HG02571 (cell line): ENCODE measurements at regions not wholly inside any gene's neighbourhood (a gene's known extent, or its start where the extent isn't known, plus 50 kb on each side); places are given as distances from the start of the nearest gene placed in this dataset.
"Not testable (repeated sequence)": the region's sequence is repeated elsewhere in the genome, so short reads cannot be mapped to it uniquely, and the experiment has no call there.

Experiments used
- ATAC-seq: cut with Tn5 transposase; IDR thresholded peaks from one replicate; pipeline ENCODE4 v1.9.1; 2021; ENCODE audit warnings: mild to moderate bottlenecking, moderate library complexity; ENCODE audit not compliant: unreplicated experiment

DNA sequence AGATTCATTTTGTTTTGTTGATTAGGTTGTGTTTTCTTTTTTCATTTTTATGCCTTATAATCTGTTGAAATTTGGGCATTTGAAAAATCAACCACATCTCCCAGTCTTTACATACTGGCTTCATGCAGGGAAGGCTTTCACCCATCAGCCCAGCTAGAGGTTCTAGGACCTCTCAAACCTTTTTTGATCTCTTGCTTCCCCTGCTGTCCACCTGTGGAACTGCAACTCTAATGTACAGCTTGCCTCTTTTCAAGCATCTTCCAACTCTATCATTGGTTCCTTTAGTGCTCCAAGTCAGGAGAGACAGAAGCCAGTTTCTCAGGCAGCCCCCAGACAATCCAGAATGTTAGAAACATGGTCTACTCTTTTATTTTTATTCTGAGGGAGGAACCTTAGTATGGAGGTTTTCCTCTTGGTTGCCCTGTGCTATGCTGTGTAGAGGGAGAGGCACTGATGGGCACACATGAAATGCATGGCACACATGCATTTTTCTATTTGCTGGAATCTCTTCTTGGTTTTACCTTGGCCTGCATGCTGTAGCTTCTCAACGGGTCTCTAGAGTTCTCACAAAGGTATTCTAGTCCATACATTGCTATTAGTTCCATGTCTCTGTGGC lies 107.2 kb upstream of the L3MBTL4 start:
- ATAC-seq: no peak

DNA sequence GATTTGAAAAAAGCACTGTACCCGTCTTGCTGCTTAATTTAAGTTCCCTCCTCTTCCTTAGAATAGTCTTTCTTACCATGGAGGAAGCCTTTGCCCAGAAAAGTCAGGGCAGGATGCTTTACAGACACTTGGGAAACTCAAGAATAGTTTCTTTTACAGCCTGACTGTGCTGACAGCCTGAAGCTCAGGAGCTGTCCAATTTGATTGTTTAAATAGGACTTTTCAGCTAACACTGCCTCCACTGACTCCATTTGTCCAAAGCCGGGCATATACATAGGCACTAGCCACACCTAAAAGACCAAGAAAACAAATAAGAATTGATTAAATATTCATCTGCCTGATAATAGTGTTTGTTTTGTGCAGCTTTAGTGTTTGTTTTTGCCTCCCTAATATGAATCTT lies 110.9 kb upstream of the L3MBTL4 start:
- ATAC-seq: no peak

DNA sequence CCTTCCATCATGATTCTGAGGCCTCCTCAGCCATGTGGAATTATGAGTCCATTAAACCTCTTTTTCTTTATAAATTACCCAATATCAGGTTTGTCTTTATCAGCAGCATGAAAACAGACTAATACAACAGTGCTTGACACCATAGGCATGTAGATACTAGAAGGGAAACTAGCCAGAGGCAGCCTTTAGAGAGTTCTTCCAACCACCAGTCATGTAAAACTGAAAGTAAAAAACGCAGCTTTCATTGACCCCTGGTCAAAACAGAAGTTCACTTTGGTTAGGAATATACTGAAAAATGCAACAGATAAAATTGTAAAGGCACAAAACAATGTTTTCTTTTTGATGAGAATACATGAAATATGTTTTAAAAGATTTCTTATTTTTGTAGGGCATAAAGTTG lies 122.8 kb upstream of the L3MBTL4 start:
- no peak for ATAC-seq

DNA sequence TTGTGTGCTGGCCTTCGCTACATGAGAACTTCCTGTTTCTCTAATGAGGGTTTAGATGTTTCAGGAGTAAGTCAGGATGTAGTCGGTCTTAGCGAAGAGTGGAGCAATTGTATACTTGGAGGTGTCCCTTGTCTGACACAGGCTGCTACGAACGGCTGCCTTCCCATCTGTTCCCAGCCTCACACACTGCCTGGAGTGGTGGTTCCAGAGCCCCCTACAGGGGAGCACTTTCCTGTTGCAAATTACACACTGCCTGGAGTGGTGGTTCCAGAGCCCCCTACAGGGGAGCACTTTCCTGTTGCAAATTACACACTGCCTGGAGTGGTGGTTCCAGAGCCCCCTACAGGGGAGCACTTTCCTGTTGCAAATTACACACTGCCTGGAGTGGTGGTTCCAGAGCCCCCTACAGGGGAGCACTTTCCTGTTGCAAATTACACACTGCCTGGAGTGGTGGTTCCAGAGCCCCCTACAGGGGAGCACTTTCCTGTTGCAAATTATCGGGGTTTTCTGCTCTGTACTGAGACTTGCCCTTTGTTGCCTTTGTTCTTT lies 126.5 kb upstream of the L3MBTL4 start:
- not testable (repeated sequence) for ATAC-seq

DNA sequence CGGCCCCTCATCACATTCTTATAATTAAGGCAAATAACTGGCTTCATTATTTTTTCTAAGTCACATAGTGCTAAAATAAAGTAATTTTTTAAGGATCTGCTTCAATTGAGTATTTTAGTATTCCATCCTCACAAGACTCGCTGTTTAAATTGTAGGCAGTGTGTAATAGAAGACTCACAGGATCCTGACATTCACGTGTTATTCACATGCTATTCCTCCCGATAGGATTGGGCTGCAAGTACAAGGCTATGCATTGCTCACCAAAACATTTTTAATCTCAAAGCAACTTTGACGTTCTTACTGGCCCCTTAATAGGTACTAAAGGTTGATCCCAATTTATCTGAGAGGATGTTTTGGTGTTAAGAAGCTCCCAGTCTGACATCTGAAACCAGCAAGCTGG lies 127.6 kb upstream of the L3MBTL4 start:
- ATAC-seq: no peak

DNA sequence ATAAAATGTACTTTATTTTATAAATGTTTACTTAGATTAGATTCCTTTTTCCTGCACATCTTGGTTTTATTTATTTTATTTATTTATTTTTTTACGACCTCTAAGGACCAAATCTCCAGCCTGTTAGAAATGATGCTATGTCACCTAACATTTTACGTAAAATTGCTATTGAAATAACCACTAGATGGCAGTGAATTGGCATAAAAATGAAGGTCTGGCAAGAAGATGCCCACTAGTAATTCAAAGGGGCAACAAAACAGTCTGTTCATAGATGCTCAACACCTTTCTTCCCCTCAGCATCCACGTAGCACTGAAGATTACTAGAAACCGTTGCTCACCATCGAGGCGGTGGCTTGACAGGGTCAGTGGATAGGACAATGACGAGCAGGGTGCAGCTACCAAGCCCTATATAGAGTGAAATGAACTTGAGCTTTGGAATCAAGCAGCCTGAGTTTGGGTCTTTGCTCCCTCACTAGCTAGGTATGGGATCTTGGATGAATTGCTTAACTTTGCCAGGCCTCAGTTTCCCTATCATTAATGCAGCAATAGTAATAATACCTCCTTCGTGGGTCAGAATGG lies 128.7 kb upstream of the L3MBTL4 start:
- no peak for ATAC-seq

DNA sequence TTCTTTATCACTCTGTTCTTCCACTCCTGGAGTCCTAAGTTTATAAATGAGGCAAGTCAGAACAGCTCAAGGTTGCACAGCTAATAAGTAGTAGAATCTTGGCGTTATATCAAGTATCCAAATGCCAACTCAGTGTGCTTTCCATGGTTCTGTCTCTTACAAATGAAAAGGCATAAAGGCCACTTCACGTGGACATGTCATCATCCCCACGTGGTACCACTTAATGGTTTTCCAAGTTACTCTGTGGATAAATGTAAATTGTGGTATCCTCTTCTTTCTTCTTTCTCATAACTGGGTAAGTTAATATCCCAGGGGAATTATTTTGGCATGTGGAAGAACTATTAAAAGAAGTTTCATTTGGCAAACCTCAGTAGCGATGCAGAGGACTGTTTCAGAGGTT lies 131.5 kb upstream of the L3MBTL4 start:
- no peak for ATAC-seq

DNA sequence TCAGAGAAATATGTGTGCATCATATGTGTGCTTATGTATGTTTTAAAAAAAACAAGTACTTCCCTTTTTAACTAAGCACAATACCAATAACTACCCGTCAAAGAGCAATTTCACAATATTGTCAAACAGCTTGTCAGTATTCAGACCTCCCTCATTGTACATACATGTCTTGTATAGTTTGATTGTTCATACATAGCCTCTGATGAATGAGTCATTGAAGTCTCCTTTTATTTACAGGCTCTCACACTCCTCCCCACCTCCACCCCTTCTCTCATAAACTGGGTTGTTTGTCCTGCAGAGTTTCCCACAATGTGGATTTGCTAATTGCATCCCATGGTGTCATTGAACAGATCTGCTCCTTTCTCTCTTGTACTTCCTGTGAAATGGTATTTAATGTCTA lies 132.8 kb upstream of the L3MBTL4 start:
- no peak for ATAC-seq

DNA sequence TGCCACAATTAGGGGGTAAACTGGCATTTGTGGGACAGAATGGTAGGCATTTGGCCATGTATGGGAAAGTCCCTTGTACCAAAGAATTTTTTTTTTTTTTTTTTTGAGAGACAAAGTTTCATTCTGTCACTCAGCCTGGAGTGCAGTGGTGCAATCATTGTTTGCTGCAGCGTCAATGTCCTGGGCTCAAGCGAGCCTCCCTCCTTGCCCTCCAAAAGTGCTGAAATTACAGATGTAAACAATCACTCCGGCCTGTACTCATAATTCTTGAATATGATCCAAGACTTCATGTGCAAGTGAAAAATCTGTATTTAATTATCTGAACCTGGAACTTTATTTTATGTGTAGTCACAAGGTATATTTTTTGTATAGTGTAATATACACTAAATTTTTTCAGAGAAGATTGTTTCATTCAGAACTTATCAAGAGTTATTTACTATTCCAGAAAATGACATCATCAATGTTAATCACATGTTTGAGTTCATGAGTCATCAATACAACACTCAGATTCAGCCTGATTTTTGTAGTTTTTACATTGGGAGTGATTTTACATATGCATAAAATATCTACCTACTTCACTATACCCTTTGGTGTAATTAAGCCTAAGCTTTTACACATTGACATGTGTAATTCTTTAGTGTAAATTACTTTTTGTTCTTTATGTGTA lies 138.7 kb upstream of the L3MBTL4 start:
- no peak for ATAC-seq

DNA sequence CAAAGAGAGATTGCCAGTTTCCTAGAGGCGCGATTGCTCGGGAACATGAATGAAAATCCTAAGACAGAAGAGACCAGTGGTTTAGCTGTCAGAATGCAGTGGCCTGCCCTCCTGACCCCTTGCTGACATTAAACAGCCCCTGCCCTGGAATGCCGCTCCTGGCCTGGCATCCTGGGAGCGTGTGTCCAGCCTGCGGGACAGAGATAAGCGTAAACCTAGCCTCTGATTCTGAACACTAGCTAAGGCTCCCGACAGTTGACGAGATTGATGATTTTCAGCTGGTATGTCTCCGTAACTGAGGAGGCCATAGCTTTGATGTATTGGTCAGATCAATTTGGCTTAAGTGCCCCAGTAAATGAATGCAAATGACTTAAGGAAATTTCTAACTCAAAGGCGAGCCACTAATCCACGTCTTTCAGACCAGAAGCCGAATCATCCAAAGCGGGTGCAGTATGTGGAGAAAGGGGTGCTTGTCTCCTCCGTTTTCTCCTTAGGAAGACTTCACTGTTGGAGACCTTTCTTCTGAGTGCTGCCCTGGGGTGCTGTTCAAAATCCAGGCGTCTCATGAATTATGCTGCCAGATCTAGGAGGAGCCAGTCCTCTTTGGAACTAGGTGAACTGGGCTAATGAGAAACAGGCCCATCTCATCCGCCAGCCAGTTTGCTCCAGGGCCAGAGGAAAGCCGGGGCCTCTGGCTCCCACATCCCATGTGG lies 142.5 kb upstream of the L3MBTL4 start:
- no peak for ATAC-seq

DNA sequence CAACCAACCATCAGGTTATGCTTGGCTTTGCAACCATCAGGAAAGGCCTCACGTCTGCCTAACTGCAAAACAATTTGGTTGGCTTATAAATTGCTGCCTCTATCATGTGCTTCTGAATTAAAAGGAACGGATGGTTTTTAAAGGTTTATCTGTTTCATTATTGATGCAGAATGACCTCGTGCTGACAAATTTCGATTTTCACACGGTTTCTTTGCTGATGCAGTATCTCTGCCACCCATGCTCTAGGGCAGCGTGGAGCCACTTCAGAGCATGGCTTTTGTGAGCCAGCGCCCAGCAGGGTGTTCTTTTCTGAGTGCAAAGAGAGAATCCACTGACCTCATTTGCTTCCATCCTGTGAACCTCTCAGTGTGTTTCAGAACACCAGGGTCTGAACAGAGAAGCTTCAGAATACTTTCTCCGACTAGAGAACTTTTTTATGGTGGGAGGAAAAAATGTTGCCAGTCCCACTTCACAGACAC lies 143.1 kb upstream of the L3MBTL4 start:
- no peak for ATAC-seq

DNA sequence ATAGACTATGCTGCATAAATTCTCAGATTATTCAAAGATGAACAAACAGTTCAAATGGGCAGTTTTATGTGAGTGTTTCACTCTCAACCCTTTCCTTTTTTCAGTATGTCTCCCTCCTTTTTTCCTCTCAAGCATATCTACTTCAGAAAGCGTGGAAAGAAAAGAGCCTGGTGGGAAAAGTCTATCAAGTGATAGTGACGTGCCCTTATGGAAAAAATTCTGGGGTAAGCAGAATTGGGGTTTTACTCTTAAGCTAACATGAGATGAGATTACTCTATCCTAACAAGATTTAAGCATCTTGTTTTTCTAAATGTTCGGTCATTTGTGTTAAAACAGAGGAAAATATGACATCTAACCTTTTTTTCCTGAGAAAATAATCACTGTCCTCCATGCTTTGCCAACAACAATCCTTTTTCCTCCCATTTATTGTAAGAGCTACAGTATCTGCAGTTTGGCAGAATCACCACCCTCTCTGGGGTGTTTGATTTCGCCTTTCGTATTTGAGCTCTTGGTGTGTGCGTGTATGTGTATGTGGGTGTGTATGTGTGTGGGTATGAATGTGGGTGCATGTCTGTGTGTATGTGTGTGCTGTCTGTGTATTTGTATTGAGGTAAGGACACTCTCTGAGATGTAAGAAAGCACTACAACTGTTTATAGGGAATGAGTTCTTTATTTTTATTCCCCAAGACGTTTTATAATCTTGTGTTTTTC lies 143.9 kb upstream of the L3MBTL4 start:
- no peak for ATAC-seq

DNA sequence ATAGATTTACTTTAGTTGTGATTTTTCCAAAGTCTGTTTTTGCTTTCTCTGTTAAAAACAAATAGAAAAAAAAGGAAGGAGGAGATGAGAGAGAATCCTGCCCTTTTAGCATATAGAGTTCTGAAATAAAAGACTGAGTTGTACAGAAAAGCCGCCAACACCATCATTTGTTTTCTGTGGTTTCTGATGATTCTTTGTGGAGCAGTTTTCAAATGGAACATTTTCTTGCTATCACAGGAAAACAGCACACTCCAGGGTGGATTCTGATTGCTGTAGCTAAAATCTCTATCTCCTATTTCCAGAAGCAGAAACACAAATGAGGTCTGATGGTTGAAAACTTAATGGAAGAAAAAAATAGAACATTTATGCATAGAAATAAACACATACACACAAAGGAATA lies 144.6 kb upstream of the L3MBTL4 start:
- ATAC-seq: no peak

DNA sequence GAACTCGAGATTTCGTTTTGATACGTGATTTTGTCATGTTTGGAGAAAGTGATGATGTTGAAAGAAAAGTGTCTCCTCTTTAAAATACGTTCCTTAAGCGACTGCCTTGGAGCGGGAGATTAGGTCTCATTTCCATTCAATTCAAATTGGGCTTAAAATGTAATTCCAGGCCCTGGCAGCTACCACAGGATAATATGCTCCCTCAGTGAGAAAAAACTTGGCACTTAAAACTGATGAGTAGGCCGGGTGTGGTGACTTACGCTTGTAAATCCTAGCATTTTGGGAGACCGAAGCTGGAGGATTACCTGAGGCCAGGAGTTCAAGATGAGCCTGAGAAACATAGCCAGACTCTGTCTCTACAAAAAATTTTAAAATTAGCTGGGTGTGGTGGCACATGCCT lies 146.3 kb upstream of the L3MBTL4 start:
- ATAC-seq: no peak

DNA sequence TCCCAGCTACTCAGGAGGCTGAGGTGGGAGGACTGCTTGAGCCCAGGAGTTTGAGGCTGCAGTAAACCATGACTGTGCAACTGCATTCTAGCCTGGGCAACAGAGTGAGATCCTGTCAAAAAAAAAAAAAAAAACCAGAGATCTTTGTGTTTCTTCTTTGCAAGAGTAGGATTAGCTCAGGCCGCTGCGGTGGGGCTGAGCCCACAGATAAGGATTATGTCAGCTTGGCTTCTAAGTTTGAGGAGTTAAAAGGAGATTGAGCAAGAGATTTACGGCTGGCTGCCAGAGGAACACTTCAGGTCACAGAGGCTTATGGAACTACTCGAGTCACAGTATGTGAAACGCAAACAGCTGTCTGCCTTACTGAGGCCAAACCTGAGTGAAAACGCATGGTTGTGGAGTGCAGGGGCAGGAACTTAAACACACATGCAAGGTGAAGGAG lies 146.7 kb upstream of the L3MBTL4 start:
- ATAC-seq: no peak

DNA sequence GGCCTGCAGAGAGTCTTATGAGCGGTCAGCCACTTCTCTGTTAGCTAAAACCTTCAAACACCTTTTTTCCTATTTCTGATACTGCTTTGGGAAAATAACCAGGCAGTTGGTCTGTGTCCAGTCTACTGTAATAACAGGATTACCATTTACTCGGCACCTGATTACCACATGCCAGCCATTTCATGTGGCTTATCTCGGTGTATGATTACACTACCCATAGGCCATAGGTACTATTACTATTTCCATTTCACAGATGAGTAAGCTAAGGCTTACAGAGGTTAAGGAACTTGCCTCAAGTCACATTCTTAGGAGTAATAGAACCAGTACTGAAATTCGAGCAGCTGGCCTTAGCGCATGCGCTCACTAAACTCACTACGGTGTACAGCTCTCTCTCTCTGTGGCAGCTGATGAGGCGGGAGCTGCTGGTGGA lies 147.2 kb upstream of the L3MBTL4 start:
- no peak for ATAC-seq

DNA sequence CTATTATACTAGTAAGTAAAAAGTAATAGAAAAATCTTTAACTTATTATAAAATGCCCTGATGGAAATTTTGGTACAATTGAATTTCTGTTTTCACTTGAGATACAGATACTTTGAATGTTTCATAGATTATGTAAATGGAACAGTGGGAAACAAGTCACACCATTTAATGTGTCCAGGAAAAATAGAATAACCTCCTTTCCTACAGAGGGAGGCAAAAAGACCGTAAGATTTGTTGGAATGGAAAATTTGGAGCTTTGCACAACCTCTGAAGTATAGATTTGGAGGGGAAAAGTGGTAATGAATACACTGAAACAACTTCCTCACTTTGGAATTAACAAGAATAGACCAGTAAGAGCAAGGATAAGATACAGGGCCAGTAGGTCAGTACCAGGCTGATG lies 149.2 kb upstream of the L3MBTL4 start:
- ATAC-seq: no peak

DNA sequence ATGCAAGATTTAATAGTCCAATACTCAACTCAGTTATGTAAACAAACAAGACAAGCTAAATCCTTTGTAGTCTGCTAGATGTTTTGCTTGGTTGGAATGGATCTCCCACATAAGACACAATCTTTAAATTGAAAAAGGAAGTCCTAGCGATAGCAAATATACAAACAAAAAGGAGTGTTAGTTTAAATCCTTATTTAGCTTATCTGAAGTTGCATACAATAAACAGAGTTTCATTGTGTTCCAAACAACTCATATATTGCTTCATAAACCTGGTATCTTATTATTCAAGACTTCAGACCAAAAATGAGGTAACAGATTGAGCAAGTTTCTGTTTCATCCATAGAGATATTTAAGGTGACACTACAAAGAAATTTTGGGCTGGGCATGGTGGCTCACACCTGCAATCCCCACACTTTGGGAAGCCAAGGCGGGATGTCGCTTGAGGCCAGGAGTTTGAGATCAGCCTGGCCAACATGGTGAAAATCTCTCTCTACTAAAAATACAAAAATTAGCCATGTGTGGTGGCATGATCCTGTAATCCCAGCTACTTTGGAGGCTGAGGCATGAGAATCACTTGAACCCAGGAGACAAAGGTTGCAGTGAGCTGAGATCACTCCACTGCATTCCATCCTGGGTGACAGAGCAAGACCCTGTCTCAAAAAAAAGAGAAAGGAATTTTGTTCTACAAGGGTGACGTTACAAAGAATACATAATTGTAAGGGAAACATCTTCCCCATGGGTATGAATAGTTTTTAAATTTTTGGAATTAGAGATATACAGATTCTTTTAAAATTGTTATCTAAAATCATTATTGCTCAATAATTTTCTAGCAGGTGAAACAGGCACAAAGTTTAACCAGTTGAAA lies 150.5 kb upstream of the L3MBTL4 start:
- ATAC-seq: no peak

DNA sequence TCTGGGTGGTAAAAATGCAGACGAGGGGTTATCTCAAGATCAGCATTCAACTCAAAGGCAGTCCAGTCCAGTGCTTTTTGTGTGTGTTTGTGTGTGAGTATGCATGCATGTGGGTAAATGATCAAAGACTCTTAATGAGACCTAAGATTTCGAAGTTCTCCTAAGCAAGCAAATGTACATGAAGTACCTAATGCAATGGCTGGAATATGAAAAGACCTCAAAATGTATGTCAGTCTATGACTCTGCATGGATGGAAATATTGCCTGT lies 151.0 kb upstream of the L3MBTL4 start:
- ATAC-seq: no peak

DNA sequence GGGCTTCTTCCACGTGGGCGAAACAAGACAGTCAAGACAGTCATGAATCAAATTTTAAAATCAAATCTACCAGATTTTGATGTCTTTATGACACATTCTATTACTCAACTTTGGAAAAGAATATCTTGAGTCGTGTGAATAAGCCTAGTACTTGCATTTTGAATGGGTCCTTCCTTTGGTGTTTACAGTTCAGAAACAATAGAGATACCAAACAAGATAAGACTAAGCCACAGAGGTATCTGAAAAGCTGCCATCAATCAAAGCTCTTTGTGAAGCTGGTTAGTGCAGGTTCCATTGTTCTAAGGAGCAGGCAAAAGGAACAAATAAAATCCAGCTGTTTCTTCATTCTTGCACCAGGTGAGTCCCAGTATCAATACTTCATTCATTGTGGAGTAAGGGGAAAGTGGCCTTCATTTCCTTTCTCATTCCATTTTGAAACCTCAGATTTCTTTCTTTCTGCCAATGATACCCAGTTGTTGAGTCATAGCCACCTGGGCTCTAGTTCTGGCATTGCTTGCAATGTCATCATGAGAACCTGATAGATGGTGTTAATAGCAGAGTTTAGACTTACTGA lies 151.7 kb upstream of the L3MBTL4 start:
- ATAC-seq: no peak
